ENCODE measurements at regions not wholly inside any gene's neighbourhood (a gene's known extent, or its start where the extent isn't known, plus 50 kb on each side); places are given as distances from the start of the nearest gene placed in this dataset.

- H3K9me3 ChIP-seq (ENCODE audit: low read length): no peaks in the 10 kb centered on the region
- H3K9me2 ChIP-seq (ENCODE audit: insufficient read depth, low read length): no peaks in the 10 kb centered on the region
- ChIA-PET POLR2A (interaction anchor here (0.5 to 0.6 kb wide), 2 partner anchors 23 to 303 kb away, joined by 3 read pairs; no protein-coding TSS in a partner anchor), CTCF (ENCODE audit: unreplicated experiment) (interaction anchor here (0.6 kb wide), 1 partner anchor 21 kb away, joined by 4 read pairs; no protein-coding TSS in a partner anchor)
- no TSS peak for BruUV-seq (replicated peaks)
- H3K36me3 ChIP-seq (ENCODE audit: insufficient read depth, low read length): no peaks in the 10 kb centered on the region
- no peak overlapping the region for H3K4me2 ChIP-seq (ENCODE audit: low read length)
- no peak for DNase-seq (ENCODE audit: low spot score)
- no peak overlapping the region for H3K27ac ChIP-seq (ENCODE audit: low read depth, low read length, poor library complexity, severe bottlenecking)
- H2AFZ ChIP-seq (ENCODE audit: low read length): no peak overlapping the region
- no peak overlapping the region for H3K4me3 ChIP-seq (ENCODE audit: low read depth, low read length, poor library complexity, severe bottlenecking)
- intact Hi-C loops (cut with micrococcal nuclease; ENCODE audit: unreplicated experiment): no loop called here
- no peaks in the 10 kb centered on the region for H3K4me1 ChIP-seq (ENCODE audit: insufficient read depth, low read length, poor library complexity, severe bottlenecking)
- no peaks in the 10 kb centered on the region for H3K79me2 ChIP-seq (ENCODE audit: insufficient read depth, low read depth, low read length)
- H4K20me1 ChIP-seq (ENCODE audit: insufficient read depth, low read length): no peaks in the 10 kb centered on the region
- TF ChIP-seq, protein P1, sequence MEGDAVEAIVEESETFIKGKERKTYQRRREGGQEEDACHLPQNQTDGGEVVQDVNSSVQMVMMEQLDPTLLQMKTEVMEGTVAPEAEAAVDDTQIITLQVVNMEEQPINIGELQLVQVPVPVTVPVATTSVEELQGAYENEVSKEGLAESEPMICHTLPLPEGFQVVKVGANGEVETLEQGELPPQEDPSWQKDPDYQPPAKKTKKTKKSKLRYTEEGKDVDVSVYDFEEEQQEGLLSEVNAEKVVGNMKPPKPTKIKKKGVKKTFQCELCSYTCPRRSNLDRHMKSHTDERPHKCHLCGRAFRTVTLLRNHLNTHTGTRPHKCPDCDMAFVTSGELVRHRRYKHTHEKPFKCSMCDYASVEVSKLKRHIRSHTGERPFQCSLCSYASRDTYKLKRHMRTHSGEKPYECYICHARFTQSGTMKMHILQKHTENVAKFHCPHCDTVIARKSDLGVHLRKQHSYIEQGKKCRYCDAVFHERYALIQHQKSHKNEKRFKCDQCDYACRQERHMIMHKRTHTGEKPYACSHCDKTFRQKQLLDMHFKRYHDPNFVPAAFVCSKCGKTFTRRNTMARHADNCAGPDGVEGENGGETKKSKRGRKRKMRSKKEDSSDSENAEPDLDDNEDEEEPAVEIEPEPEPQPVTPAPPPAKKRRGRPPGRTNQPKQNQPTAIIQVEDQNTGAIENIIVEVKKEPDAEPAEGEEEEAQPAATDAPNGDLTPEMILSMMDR (conservative IDR thresholded peaks at IDR 0.05; ENCODE audit: low read length): no peak
- no peak for TF ChIP-seq EZH2phosphoT487 (IDR thresholded peaks at IDR 0.05; ENCODE audit: borderline replicate concordance, low read depth, low read length)
These were observed 220.1 kb downstream of the FOXL1 start for GRCh38 chr16:86798247-86799041.

- TF ChIP-seq, protein P1 (conservative IDR thresholded peaks at IDR 0.05; ENCODE audit: low read length): no peak
- Histone ChIP-seq H3K27ac (ENCODE audit: low read depth, low read length, poor library complexity, severe bottlenecking) (no peak overlapping the region), H3K79me2 (ENCODE audit: insufficient read depth, low read depth, low read length) (no peaks in the 10 kb centered on the region), H3K4me3 (ENCODE audit: low read depth, low read length, poor library complexity, severe bottlenecking) (no peak overlapping the region), H3K4me1 (ENCODE audit: insufficient read depth, low read length, poor library complexity, severe bottlenecking) (no peaks in the 10 kb centered on the region), H4K20me1 (ENCODE audit: insufficient read depth, low read length) (no peaks in the 10 kb centered on the region), H3K9me3 (ENCODE audit: low read length) (no peaks in the 10 kb centered on the region), H3K36me3 (ENCODE audit: insufficient read depth, low read length) (no peaks in the 10 kb centered on the region), H3K9me2 (ENCODE audit: insufficient read depth, low read length) (no peaks in the 10 kb centered on the region), H2AFZ (ENCODE audit: low read length) (no peak overlapping the region), H3K4me2 (ENCODE audit: low read length) (no peak overlapping the region)
- intact Hi-C loops (cut with micrococcal nuclease; ENCODE audit: unreplicated experiment): no loop called here
- ChIA-PET CTCF (ENCODE audit: unreplicated experiment) (no interaction called here), POLR2A (no interaction called here)
- no peak for DNase-seq (ENCODE audit: low spot score)
- no TSS peak for BruUV-seq (replicated peaks)
These were observed 221.0 kb downstream of the FOXL1 start for GRCh38 chr16:86799367-86799766.

GRCh38 chr16:86800894-86801293 lies 222.5 kb downstream of the FOXL1 start:
- BruUV-seq (replicated peaks): no TSS peak
- Histone ChIP-seq H3K4me3 (ENCODE audit: low read depth, low read length, poor library complexity, severe bottlenecking) (no peak overlapping the region), H3K27ac (ENCODE audit: low read depth, low read length, poor library complexity, severe bottlenecking) (no peak overlapping the region), H4K20me1 (ENCODE audit: insufficient read depth, low read length) (no peaks in the 10 kb centered on the region; the same call in 1 of the 2 replicates), H2AFZ (ENCODE audit: low read length) (no peak overlapping the region), H3K9me3 (ENCODE audit: low read length) (no peaks in the 10 kb centered on the region), H3K4me1 (ENCODE audit: insufficient read depth, low read length, poor library complexity, severe bottlenecking) (no peaks in the 10 kb centered on the region), H3K79me2 (ENCODE audit: insufficient read depth, low read depth, low read length) (no peaks in the 10 kb centered on the region), H3K4me2 (ENCODE audit: low read length) (no peak overlapping the region), H3K9me2 (ENCODE audit: insufficient read depth, low read length) (no peaks in the 10 kb centered on the region), H3K36me3 (ENCODE audit: insufficient read depth, low read length) (no peaks in the 10 kb centered on the region)
- DNase-seq (ENCODE audit: low spot score): no peak
- ChIA-PET POLR2A (no interaction called here), CTCF (ENCODE audit: unreplicated experiment) (no interaction called here)
- TF ChIP-seq EZH2phosphoT487 (IDR thresholded peaks at IDR 0.05; ENCODE audit: borderline replicate concordance, low read depth, low read length): no peak
- TF ChIP-seq, protein P1 (conservative IDR thresholded peaks at IDR 0.05; ENCODE audit: low read length): no peak
- intact Hi-C loops (cut with micrococcal nuclease; ENCODE audit: unreplicated experiment): no loop called here

Measured in OCI-LY7 (cell line).